ENCODE measurements at regions not wholly inside any gene's neighbourhood (a gene's known extent, or its start where the extent isn't known, plus 50 kb on each side); places are given as distances from the start of the nearest gene placed in this dataset.

GRCh38 chr17:12388226-12388625, 277.5 kb upstream of the MYOCD start:
- no peak for FAIRE-seq

DNA sequence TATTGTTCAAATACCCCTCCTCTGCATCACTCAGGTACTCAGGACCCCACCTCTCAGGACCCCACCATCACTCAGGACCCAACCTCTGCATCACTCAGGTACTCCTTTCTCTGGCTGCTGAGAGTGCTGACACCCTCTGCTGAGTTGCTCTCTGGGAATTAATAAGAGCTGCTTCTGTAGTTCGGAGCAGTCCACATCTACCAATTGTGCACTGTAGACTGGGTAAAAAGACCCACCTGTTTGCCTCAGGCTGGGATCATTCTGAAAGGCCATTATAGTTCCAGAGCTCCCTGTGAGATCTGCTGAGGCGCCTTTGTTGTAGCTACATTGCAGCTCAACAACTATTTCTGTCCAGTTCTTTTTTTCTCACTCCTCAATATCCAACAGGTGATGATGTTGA, 276.3 kb upstream of the MYOCD start:
- no peak for FAIRE-seq

GRCh38 chr17:12390631-12391030, 275.1 kb upstream of the MYOCD start:
- no peak for FAIRE-seq

GRCh38 chr17:12391468-12391867, 274.2 kb upstream of the MYOCD start:
- FAIRE-seq = no peak

GRCh38 chr17:12395733-12396354, 269.8 kb upstream of the MYOCD start:
- FAIRE-seq = no peak

DNA sequence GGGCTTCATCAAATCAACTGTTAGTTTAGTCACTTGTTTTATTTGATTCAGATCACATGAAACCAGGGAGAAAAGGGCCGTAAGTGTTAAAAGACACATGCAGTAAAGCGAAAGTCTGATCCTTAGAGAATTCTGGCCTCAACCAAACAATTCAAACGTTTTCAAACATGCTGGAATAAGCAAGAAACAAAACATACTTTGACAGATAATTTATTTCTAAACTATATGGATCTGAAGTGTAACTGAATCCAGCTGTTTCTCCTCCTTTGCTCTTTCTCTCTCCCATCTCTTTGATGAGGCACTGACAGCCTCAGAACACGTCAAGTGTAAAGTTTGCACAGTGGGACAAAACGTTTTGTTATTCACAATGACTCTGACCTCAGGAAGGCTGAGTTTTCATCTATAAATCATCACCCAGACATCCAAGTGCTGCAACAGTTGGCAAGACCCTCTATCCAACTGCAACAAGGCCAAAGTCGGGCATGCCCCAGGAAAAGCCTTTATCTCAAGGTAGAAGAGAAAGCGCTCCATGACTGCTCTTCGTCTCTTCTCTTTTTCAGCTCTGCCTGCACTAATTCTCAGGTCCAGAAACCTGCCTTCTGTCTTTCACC, 267.1 kb upstream of the MYOCD start:
- no peak for FAIRE-seq

GRCh38 chr17:12402963-12403622, 262.6 kb upstream of the MYOCD start:
- no peak for FAIRE-seq

DNA sequence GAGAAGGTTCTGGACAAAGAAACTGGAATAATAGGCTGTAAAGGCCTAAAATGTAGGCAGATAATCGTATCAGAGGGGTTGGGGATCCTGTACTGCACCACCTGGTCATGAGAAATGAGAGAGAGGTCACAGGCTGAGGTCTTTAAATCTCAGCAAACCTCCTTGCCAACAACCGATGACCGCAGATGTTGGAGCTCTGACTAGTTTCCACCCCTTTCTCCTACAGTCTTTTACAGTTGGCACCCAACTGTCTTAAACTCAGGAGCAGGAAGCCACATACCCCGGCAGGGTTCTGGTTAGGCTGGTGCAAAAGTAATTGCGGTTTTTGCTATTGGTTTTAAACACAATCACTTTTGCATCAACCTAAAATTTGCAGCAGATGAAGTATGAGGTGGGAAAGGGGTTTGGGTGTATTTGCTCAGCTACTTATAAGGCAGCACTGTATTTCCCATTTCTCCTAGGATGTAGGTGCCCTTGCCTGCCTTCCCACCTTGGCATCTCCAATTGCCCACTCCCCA, 261.8 kb upstream of the MYOCD start:
- no peak for FAIRE-seq

DNA sequence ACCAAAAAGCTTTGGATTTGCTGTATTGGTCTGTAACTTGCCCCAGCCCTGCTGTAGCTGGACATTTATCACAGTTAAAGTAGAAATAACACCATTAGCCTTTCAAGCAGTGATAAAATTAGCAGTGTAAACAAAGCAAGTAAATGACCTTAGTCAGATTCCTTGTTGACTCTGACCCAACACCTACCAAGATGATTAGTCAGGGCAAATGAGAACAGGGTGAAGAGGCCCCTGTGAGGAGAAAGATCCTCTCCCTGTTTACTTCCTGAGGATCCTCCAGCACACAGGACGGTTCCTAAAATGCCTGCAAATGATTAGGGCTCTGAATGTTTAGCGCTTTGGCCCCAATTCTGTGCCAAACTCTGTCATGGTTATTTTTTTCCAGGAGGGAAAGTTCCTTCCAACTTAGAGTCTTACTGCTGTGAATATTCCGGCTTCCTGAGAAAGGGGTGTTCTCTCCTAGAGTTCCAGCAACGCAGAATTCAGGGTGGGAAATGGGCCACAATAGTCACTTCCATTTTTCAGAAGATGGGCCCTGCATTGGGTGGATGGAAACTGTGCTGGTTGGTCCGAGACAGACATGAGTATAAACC, 259.0 kb upstream of the MYOCD start:
- peak; percentile 93 for FAIRE-seq

GRCh38 chr17:12407495-12408252, 258.0 kb upstream of the MYOCD start:
- no peak for FAIRE-seq

GRCh38 chr17:12409082-12409481, 256.6 kb upstream of the MYOCD start:
- FAIRE-seq = no peak

DNA sequence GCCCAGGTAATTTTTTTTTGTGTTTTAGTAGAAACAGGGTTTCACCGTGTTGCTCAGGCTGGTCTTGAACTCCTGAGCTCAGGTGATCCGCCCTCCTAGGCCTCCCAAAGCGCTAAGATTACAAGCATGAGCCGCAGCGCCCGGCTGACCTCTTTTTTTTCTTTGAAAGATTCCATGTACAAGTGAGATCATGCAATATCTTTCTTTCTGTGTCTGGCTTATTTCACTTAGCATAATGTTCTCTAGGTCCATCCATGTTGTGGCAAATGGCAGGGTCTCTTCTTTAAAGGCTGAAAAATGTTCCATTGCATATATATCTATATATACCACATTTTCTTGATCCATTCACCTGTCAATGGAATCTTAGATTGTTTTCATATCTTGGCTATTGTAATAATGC, 255.0 kb upstream of the MYOCD start:
- FAIRE-seq = no peak

GRCh38 chr17:12415031-12415430, 250.7 kb upstream of the MYOCD start:
- no peak for FAIRE-seq

- no peak for FAIRE-seq
These were observed 244.6 kb upstream of the MYOCD start for GRCh38 chr17:12421077-12421476.

DNA sequence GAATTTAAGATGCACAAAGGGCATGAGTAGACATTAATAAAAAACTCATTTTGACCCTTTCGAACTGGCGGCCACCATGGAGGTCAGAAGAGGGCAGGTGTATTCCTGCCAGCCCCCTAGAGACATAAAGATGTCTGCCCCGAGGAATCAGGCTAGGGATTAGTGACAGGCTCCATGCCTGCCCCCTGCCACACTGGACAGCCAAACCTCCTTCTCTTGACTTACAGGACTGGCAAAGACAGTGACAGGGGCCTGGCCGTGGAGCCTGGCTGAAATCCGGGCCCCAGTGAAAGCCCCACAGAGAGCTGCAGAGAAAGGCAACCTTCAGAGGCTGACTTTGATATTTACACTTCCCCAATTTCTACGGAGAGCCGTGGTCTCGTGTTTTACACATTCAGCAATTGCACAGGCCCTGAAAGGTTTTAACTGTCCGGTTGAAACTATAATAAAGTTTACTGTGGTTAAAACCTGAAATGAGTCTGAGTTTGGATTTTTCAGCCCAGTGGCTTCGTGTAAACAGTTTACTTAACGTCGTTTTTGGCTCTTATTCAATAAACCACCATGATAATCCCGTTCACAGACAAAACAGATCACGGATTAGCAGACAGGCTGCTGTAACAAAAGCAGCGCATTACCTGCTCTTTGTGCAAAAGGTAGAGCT, 243.9 kb upstream of the MYOCD start:
- FAIRE-seq = no peak

GRCh38 chr17:12422651-12423050, 243.0 kb upstream of the MYOCD start:
- FAIRE-seq = no peak

GRCh38 chr17:12423337-12423736, 242.4 kb upstream of the MYOCD start:
- no peak for FAIRE-seq

DNA sequence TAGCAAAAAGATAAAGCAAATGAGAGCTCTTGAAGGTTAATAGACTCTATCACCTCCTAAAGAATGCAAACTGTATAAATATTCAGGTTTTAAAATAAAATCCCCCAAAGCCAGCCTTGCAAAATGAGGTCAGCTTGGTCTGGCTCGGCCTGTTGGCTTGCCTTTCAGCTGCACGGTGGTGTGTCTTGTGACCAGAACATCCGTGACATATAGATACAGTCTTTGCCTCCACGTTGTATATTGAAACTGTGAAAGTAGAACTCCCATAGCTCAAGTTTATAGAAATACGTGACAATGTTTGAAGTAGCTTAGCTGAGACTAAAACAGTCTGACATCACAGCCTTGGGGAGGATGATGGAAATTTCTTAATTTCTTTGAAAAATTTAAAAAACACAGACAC, 236.6 kb upstream of the MYOCD start:
- FAIRE-seq = no peak

- no peak for FAIRE-seq
These were observed 234.5 kb upstream of the MYOCD start for GRCh38 chr17:12431188-12431587.

GRCh38 chr17:12438212-12438611, 227.5 kb upstream of the MYOCD start:
- no peak for FAIRE-seq

DNA sequence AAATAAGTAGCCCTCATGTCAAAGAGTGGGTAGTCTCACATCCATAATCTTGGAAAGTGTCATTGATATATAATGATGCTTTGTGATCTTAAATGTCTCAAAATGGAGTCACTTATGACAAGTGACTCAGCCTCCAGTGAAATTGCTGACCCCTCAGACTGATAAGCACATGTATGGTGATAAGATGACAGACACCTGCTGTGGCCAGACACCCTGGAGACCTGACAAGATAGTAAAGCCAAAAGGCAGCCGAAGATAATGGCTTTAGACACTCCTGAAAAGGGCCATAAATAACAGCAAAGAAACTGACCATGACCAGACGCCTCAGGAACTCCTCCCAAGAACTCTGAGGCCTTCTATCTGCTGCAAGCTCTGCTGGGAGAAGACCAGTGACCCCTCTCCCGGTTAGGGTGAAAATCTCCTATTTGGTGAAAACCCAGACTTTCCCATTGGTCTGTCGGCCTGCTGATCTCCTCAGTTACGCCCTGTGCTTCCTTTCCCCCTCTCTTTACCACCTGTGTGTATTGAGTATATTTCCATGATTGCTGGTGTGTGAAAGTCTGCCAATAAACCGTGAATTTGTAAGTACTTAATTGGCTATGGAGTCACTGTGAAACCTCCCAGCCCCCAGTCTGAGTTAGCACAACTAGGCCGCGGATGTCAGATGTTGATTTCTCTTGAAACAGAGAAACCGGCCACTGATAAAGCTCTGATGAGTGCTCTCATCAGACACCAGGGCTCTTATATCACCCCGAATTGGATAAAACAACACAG, 226.7 kb upstream of the MYOCD start:
- no peak for FAIRE-seq

- FAIRE-seq = no peak
These were observed 220.4 kb upstream of the MYOCD start for GRCh38 chr17:12445331-12445730.

Data from islet of Langerhans (tissue), 1 donor.